ENCODE measurements at regions not wholly inside any gene's neighbourhood (a gene's known extent, or its start where the extent isn't known, plus 50 kb on each side); places are given as distances from the start of the nearest gene placed in this dataset.
"Not testable (repeated sequence)": the region's sequence is repeated elsewhere in the genome, so short reads cannot be mapped to it uniquely, and the experiment has no call there.

DNA sequence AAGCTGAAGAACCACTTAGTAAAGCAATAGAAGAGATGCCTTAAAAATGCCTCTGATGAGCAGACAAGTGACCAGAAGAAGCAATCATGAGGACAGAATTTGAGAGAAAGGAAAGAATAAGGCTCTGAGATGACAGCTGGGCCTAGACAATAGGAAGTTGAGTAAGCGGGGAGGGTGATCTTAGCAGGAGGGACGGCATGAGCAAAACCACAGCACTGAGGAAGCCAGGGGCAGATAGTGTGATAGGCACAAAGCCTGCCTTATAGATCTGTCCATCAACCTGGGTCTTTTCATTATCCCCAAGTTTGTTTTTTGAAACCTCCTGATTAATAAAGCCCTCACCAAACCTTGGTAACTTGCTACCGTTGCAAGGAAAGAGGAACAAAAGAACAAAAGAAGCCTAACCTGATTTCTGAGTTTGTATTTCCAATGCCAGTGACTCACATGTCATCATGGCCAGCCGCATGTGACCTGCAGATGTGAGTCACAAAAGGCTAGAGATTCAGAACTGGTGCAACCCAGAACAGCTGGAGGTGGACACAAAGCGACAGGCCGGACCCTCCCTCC is 55.7 kb upstream of the PPARGC1A start:
- Histone ChIP-seq H3K9me3 (ENCODE audit: low read length) (no peaks in the 10 kb centered on the region), H3K36me3 (ENCODE audit: low read depth, low read length) (no peaks in the 10 kb centered on the region), H2AFZ (ENCODE audit: low read length) (no peak overlapping the region), H3K4me1 (ENCODE audit: insufficient read depth, low read length) (no peaks in the 10 kb centered on the region), H4K20me1 (ENCODE audit: low read length) (no peaks in the 10 kb centered on the region), H3K27ac (ENCODE audit: low read length) (no peak overlapping the region), H3F3A (ENCODE audit: low read length, unreplicated experiment) (no peaks in the 10 kb centered on the region), H3K9me2 (replicated peaks; ENCODE audit: low read length) (no peaks in the 10 kb centered on the region), H3K27me3 (ENCODE audit: low read length) (no peaks in the 10 kb centered on the region), H3K4me3 (ENCODE audit: low read length) (no peak overlapping the region), H3K9ac (ENCODE audit: low read length) (no peak overlapping the region), H3K79me2 (ENCODE audit: low read length) (no peaks in the 10 kb centered on the region), H3K4me2 (ENCODE audit: low read length) (no peak overlapping the region)
- ATAC-seq (no peak), DNase-seq (peak; percentile 46)
- TF ChIP-seq EZH2phosphoT487 (IDR thresholded peaks at IDR 0.05; ENCODE audit: borderline replicate concordance, low read length), result no peak
- TF ChIP-seq EZH2 (IDR thresholded peaks at IDR 0.05; ENCODE audit: low read length, unreplicated experiment), result no peak
- TF ChIP-seq, protein P1, sequence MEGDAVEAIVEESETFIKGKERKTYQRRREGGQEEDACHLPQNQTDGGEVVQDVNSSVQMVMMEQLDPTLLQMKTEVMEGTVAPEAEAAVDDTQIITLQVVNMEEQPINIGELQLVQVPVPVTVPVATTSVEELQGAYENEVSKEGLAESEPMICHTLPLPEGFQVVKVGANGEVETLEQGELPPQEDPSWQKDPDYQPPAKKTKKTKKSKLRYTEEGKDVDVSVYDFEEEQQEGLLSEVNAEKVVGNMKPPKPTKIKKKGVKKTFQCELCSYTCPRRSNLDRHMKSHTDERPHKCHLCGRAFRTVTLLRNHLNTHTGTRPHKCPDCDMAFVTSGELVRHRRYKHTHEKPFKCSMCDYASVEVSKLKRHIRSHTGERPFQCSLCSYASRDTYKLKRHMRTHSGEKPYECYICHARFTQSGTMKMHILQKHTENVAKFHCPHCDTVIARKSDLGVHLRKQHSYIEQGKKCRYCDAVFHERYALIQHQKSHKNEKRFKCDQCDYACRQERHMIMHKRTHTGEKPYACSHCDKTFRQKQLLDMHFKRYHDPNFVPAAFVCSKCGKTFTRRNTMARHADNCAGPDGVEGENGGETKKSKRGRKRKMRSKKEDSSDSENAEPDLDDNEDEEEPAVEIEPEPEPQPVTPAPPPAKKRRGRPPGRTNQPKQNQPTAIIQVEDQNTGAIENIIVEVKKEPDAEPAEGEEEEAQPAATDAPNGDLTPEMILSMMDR (conservative IDR thresholded peaks at IDR 0.05; ENCODE audit: low read depth, low read length), result no peak
- ChIA-PET POLR2A (ENCODE audit: unreplicated experiment) (no interaction called here), CTCF (no interaction called here)
- BruUV-seq (replicated peaks), result no TSS peak
- intact Hi-C loops (cut with micrococcal nuclease), result no loop called here

DNA sequence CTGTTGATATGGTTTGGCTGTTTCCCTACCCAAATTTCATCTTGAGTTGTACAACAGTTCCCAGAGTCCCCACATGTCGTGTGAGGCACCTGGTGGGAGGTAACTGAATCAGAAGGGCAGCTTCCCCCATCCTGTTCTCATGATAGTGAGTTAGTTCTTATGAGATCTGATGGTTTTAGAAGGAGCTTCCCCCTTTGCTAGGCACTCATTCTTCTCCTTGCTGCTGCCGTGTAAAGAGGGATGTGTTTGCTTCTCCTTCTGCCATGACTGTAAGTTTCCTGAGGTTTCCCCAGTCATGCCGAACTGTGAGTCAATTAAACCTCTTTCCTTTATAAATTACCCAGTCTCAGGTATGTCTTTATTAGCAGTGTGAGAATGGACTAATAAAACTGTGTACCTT is 54.7 kb upstream of the PPARGC1A start:
- POLR2A ChIA-PET (ENCODE audit: unreplicated experiment), result not testable (repeated sequence)

DNA sequence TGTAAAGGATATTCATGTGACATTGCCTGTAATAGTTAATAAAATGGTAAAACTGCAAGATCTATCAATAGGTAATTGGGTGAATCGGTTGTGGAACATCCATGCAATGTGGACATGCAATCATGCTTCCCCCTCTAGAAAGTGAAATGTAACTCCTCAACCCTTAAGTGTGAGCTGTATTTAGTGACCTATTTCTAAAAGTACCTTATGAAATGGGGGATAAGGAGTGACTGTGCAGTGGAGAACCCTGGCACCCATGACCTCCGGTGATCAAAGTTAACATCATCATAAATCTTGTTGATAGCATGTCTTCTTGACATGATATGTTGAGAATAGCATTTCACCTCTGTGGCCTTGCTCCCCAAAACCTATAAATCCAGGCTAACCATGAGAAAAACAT is 53.6 kb upstream of the PPARGC1A start:
- Histone ChIP-seq H3K36me3 (ENCODE audit: low read depth, low read length) (no peaks in the 10 kb centered on the region), H3K9ac (ENCODE audit: low read length) (no peak overlapping the region), H3K27me3 (ENCODE audit: low read length) (no peaks in the 10 kb centered on the region), H4K20me1 (ENCODE audit: low read length) (no peaks in the 10 kb centered on the region), H2AFZ (ENCODE audit: low read length) (no peak overlapping the region), H3K27ac (ENCODE audit: low read length) (no peak overlapping the region), H3K4me3 (ENCODE audit: low read length) (no peak overlapping the region), H3K9me2 (replicated peaks; ENCODE audit: low read length) (no peaks in the 10 kb centered on the region), H3K9me3 (ENCODE audit: low read length) (no peaks in the 10 kb centered on the region), H3K4me1 (ENCODE audit: insufficient read depth, low read length) (no peaks in the 10 kb centered on the region), H3K4me2 (ENCODE audit: low read length) (no peak overlapping the region), H3F3A (ENCODE audit: low read length, unreplicated experiment) (no peaks in the 10 kb centered on the region), H3K79me2 (ENCODE audit: low read length) (no peaks in the 10 kb centered on the region)
- ATAC-seq, result no peak
- TF ChIP-seq EZH2phosphoT487 (IDR thresholded peaks at IDR 0.05; ENCODE audit: borderline replicate concordance, low read length) (no peak), EZH2 (IDR thresholded peaks at IDR 0.05; ENCODE audit: low read length, unreplicated experiment) (no peak)
- TF ChIP-seq, protein P1 (conservative IDR thresholded peaks at IDR 0.05; ENCODE audit: low read depth, low read length), result no peak
- no TSS peak for BruUV-seq (replicated peaks)
- DNase-seq, result no peak
- CTCF ChIA-PET, result no interaction called here
- intact Hi-C loops (cut with micrococcal nuclease), result no loop called here
- POLR2A ChIA-PET (ENCODE audit: unreplicated experiment), result interaction anchor here (0.6 kb wide), 1 partner anchor 68 kb away, joined by 4 read pairs; no protein-coding TSS in a partner anchor

More for the DNA sequence above, 54.7 kb upstream of the PPARGC1A start:
- H3K79me2 ChIP-seq (ENCODE audit: low read length); H3K27ac ChIP-seq (ENCODE audit: low read length); H4K20me1 ChIP-seq (ENCODE audit: low read length); H3K36me3 ChIP-seq (ENCODE audit: low read depth, low read length); H3K9me3 ChIP-seq (ENCODE audit: low read length); H3K4me3 ChIP-seq (ENCODE audit: low read length); CTCF ChIA-PET; H3F3A ChIP-seq (ENCODE audit: low read length, unreplicated experiment); H3K4me2 ChIP-seq (ENCODE audit: low read length); ATAC-seq; DNase-seq; BruUV-seq (replicated peaks); intact Hi-C loops (cut with micrococcal nuclease); H2AFZ ChIP-seq (ENCODE audit: low read length); H3K9ac ChIP-seq (ENCODE audit: low read length); H3K4me1 ChIP-seq (ENCODE audit: insufficient read depth, low read length); H3K9me2 ChIP-seq (replicated peaks; ENCODE audit: low read length); H3K27me3 ChIP-seq (ENCODE audit: low read length): not testable (repeated sequence)
